H9 (cell line): ENCODE measurements at regions not wholly inside any gene's neighbourhood (a gene's known extent, or its start where the extent isn't known, plus 50 kb on each side); places are given as distances from the start of the nearest gene placed in this dataset.

ENCODE experiments used
- DNase-seq: peaks from one replicate; pipeline ENCODE4 v3.0.0-alpha.2; 2017
- H2AFZ ChIP-seq: one replicate; pipeline ENCODE4 v1.6.1; 2013; ENCODE audit warnings: mild to moderate bottlenecking, low read length, control low read depth, moderate library complexity
- H2AK5ac ChIP-seq: 2 replicates; pipeline ENCODE4 v1.6.1; 2013; ENCODE audit warnings: low read length, control low read depth, mixed read lengths; ENCODE audit not compliant: insufficient read length
- H2BK120ac ChIP-seq: one replicate; pipeline ENCODE4 v1.6.1; 2013; ENCODE audit warnings: low read depth, mild to moderate bottlenecking, low read length, control low read depth, inconsistent platforms; ENCODE audit not compliant: poor library complexity, severe bottlenecking
- H2BK12ac ChIP-seq: 2 replicates; pipeline ENCODE4 v1.6.1; 2013; ENCODE audit warnings: low read length, control low read depth, mixed read lengths, low read depth; ENCODE audit not compliant: insufficient read length
- H2BK15ac ChIP-seq: 2 replicates; pipeline ENCODE4 v1.6.1; 2013; ENCODE audit warnings: low read depth, low read length, control low read depth
- H2BK20ac ChIP-seq: one replicate; pipeline ENCODE4 v1.6.1; 2013; ENCODE audit warnings: low read depth, mild to moderate bottlenecking, low read length, control low read depth, inconsistent platforms; ENCODE audit not compliant: poor library complexity, severe bottlenecking
- H2BK5ac ChIP-seq: 2 replicates; pipeline ENCODE4 v1.6.1; 2013; ENCODE audit warnings: low read length, control low read depth, mixed read lengths; ENCODE audit not compliant: insufficient read length
- H3K14ac ChIP-seq: 2 replicates; pipeline ENCODE4 v1.6.1; 2013; ENCODE audit warnings: low read length, control low read depth; ENCODE audit not compliant: insufficient read depth
- H3K18ac ChIP-seq: 2 replicates; pipeline ENCODE4 v1.6.1; 2013; ENCODE audit warnings: low read depth, mild to moderate bottlenecking, mixed read lengths, low read length, control low read depth; ENCODE audit not compliant: insufficient read length
- H3K23ac ChIP-seq: 2 replicates; pipeline ENCODE4 v1.6.1; 2013; ENCODE audit warnings: low read length, control low read depth, mixed read lengths, low read depth; ENCODE audit not compliant: insufficient read length
- H3K23me2 ChIP-seq: 2 replicates; pipeline ENCODE4 v1.6.1; 2013; ENCODE audit warnings: low read depth, mild to moderate bottlenecking, mixed read lengths, low read length, control low read depth; ENCODE audit not compliant: insufficient read length, poor library complexity, severe bottlenecking
- H3K27ac ChIP-seq: 2 replicates; pipeline ENCODE4 v1.5.1; 2013; ENCODE audit warnings: low read length, control low read depth, mixed read lengths, low read depth; ENCODE audit not compliant: insufficient read length
- H3K27me3 ChIP-seq: 2 replicates; pipeline ENCODE4 v1.6.1; 2013; ENCODE audit warnings: low read length, control low read depth, inconsistent platforms; ENCODE audit not compliant: insufficient read depth
- H3K4ac ChIP-seq: 2 replicates; pipeline ENCODE4 v1.6.1; 2013; ENCODE audit warnings: low read depth, mild to moderate bottlenecking, control low read depth, inconsistent platforms, low read length, moderate library complexity
- H3K4me1 ChIP-seq: 2 replicates; pipeline ENCODE4 v1.6.1; 2013; ENCODE audit warnings: low read length, control low read depth, inconsistent platforms; ENCODE audit not compliant: insufficient read depth
- H3K4me2 ChIP-seq: 2 replicates; pipeline ENCODE4 v1.6.1; 2013; ENCODE audit warnings: low read length, control low read depth, mixed read lengths; ENCODE audit not compliant: insufficient read length, insufficient read depth
- H3K56ac ChIP-seq: 2 replicates; pipeline ENCODE4 v1.6.1; 2013; ENCODE audit warnings: low read depth, mild to moderate bottlenecking, mixed read lengths, low read length, control low read depth; ENCODE audit not compliant: insufficient read length
- H3K79me1 ChIP-seq: 2 replicates; pipeline ENCODE4 v1.6.1; 2013; ENCODE audit warnings: low read depth, mild to moderate bottlenecking, moderate library complexity, low read length, control low read depth, inconsistent platforms; ENCODE audit not compliant: insufficient read depth, poor library complexity, severe bottlenecking
- H3K79me2 ChIP-seq: 2 replicates; pipeline ENCODE4 v1.6.1; 2013; ENCODE audit warnings: low read length, control low read depth, inconsistent platforms; ENCODE audit not compliant: insufficient read depth
- H3K9ac ChIP-seq: 2 replicates; pipeline ENCODE4 v1.6.1; 2013; ENCODE audit warnings: low read length, control low read depth, mixed read lengths; ENCODE audit not compliant: insufficient read length; ENCODE audit errors: extremely low read depth
- H3K9me3 ChIP-seq: one replicate; pipeline ENCODE4 v1.6.1; 2013; ENCODE audit warnings: low read depth, low read length, inconsistent platforms; ENCODE audit not compliant: control insufficient read depth
- H3T11ph ChIP-seq: one replicate; pipeline ENCODE4 v1.6.1; 2013; ENCODE audit warnings: mild to moderate bottlenecking, low read length, control low read depth, inconsistent platforms
- H4K20me1 ChIP-seq: one replicate; pipeline ENCODE4 v1.6.1; 2013; ENCODE audit not compliant: control insufficient read depth, insufficient read length, insufficient read depth
- H4K5ac ChIP-seq: 2 replicates; pipeline ENCODE4 v1.6.1; 2013; ENCODE audit warnings: low read depth, mild to moderate bottlenecking, mixed read lengths, low read length, control low read depth; ENCODE audit not compliant: insufficient read length
- H4K8ac ChIP-seq: replicated peaks from 2 replicates; pipeline ENCODE4 v1.6.1; 2013; ENCODE audit warnings: low read length, control low read depth, mixed read lengths, low read depth; ENCODE audit not compliant: insufficient read length
- H4K91ac ChIP-seq: 2 replicates; pipeline ENCODE4 v1.6.1; 2013; ENCODE audit warnings: low read depth, mild to moderate bottlenecking, moderate library complexity, mixed read lengths, low read length, control low read depth; ENCODE audit not compliant: insufficient read length
- H3K27ac Mint-ChIP-seq, 3 experiments: 2 replicates in 2 of 3; 3 replicates in 1 of 3; pipeline ENCODE4 v1.8.0; 2020 to 2021; ENCODE audit warnings: mixed read lengths in 3 of 3, mild to moderate bottlenecking in 1 of 3, moderate library complexity in 1 of 3
- H3K27me3 Mint-ChIP-seq: 2 replicates; pipeline ENCODE4 v1.8.0; 2021; ENCODE audit warnings: low read depth, mild to moderate bottlenecking, moderate library complexity, mixed read lengths
- H3K36me3 Mint-ChIP-seq, 3 experiments: 2 replicates in 2 of 3; 3 replicates in 1 of 3; pipeline ENCODE4 v1.8.0; 2020 to 2021; ENCODE audit warnings: low read depth in 3 of 3, mixed read lengths in 3 of 3; ENCODE audit not compliant: insufficient read depth in 1 of 3
- H3K4me1 Mint-ChIP-seq, 2 experiments: 2 replicates each; pipeline ENCODE4 v1.8.0; 2020; ENCODE audit warnings: mixed read lengths in 2 of 2
- H3K4me3 Mint-ChIP-seq, 2 experiments: 2 replicates in 1 of 2; 3 replicates in 1 of 2; pipeline ENCODE4 v1.8.0; 2020 to 2021; ENCODE audit warnings: mild to moderate bottlenecking in 2 of 2, mixed read lengths in 2 of 2, moderate library complexity in 1 of 2
- H3K9me3 Mint-ChIP-seq, 2 experiments: 2 replicates in 1 of 2; 3 replicates in 1 of 2; pipeline ENCODE4 v1.8.0; 2020; ENCODE audit warnings: mild to moderate bottlenecking in 2 of 2, mixed read lengths in 2 of 2, moderate library complexity in 1 of 2
- WGBS: extraction: QIAGEN DNeasy Blood & Tissue Kit; methylation state at CpG from one replicate; pipeline ENCODE4 v1.1.7; 2013; ENCODE audit warnings: missing lambda C conversion rate, low lambda C conversion rate, mixed read lengths; ENCODE audit not compliant: insufficient read length; ENCODE audit errors: extremely low coverage; 5-methylcytosine and 5-hydroxymethylcytosine counted together
- TF ChIP-seq, protein P1 (sequence below): fragments of 200-600 bp; sonication (generic); conservative IDR thresholded peaks from 3 replicates; pipeline ENCODE4 v1.8.0; 2021; ENCODE audit warnings: antibody characterized with exemption, mild to moderate bottlenecking

- Histone ChIP-seq H2BK12ac (no peak overlapping the region), H4K20me1 (no peaks in the 10 kb centered on the region), H3K23ac (no peak overlapping the region), H2BK120ac (no peak overlapping the region), H3K27ac (no peak overlapping the region), H4K8ac (no peak overlapping the region), H3K9ac (no peak overlapping the region), H3K79me1 (no peaks in the 10 kb centered on the region), H3T11ph (no peak overlapping the region), H3K18ac (no peak overlapping the region), H2BK20ac (no peak overlapping the region), H2AFZ (no peak overlapping the region), H3K4me2 (no peak overlapping the region), H2BK5ac (no peak overlapping the region), H3K4me1 (no peaks in the 10 kb centered on the region; the same call in 1 of the 2 replicates), H3K14ac (no peak overlapping the region), H3K56ac (no peak overlapping the region), H3K23me2 (no peaks in the 10 kb centered on the region), H2BK15ac (no peak overlapping the region), H3K4ac (no peak overlapping the region), H2AK5ac (no peak overlapping the region), H3K79me2 (no peaks in the 10 kb centered on the region), H4K91ac (no peak overlapping the region), H4K5ac (no peak overlapping the region), H3K27me3 (no peaks in the 10 kb centered on the region), H3K9me3 (no peaks in the 10 kb centered on the region)
- peaks cover 0 to 4% of the 10 kb centered on the region in 2 experiments; a peak in 1 of 5 replicates for H3K9me3 Mint-ChIP-seq
- H3K4me1 Mint-ChIP-seq: peaks cover 23 to 24% of the 10 kb centered on the region in 2 experiments
- no peaks in the 10 kb centered on the region for H3K27me3 Mint-ChIP-seq
- no peak overlapping the region for H3K4me3 Mint-ChIP-seq
- no peak for DNase-seq
- TF ChIP-seq, protein P1, sequence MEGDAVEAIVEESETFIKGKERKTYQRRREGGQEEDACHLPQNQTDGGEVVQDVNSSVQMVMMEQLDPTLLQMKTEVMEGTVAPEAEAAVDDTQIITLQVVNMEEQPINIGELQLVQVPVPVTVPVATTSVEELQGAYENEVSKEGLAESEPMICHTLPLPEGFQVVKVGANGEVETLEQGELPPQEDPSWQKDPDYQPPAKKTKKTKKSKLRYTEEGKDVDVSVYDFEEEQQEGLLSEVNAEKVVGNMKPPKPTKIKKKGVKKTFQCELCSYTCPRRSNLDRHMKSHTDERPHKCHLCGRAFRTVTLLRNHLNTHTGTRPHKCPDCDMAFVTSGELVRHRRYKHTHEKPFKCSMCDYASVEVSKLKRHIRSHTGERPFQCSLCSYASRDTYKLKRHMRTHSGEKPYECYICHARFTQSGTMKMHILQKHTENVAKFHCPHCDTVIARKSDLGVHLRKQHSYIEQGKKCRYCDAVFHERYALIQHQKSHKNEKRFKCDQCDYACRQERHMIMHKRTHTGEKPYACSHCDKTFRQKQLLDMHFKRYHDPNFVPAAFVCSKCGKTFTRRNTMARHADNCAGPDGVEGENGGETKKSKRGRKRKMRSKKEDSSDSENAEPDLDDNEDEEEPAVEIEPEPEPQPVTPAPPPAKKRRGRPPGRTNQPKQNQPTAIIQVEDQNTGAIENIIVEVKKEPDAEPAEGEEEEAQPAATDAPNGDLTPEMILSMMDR: no peak
- peaks cover 0 to 4% (median 0%) of the 10 kb centered on the region in 3 experiments; a peak in 1 of 7 replicates for H3K36me3 Mint-ChIP-seq
- H3K27ac Mint-ChIP-seq: no peak overlapping the region
- WGBS: no CpG with 5 or more reads among the region's 3 CpGs
Observed at GRCh38 chr12:83971781-83972180, 940.8 kb downstream of the SLC6A15 start.
